ENCODE measurements at regions not wholly inside any gene's neighbourhood (a gene's known extent, or its start where the extent isn't known, plus 50 kb on each side); places are given as distances from the start of the nearest gene placed in this dataset.

- H3K36me3 ChIP-seq (ENCODE audit: control insufficient read depth in 4 of 4, insufficient read depth in 3 of 4, low read depth in 1 of 4, low read length in 3 of 4) = no peaks in the 10 kb centered on the region
- H3K27ac ChIP-seq (ENCODE audit: low read depth in 1 of 2, low read length in 2 of 2) = no peak overlapping the region
- H3K9ac ChIP-seq (ENCODE audit: low read depth in 1 of 2, low read length in 2 of 2) = no peak overlapping the region
- no peaks in the 10 kb centered on the region for H3K4me1 ChIP-seq (ENCODE audit: control insufficient read depth in 4 of 4, insufficient read depth in 4 of 4, low read length in 3 of 4)
- no peak overlapping the region for H3K4me3 ChIP-seq (ENCODE audit: low read depth in 1 of 3, low read length in 3 of 3)
- no peak for TF ChIP-seq HNF4G (IDR thresholded peaks at IDR 0.05)
- TF ChIP-seq GABPA (IDR thresholded peaks at IDR 0.05 in 1 of 2, conservative IDR thresholded peaks at IDR 0.05 in 1 of 2) = no peak
- no peak for TF ChIP-seq RXRA (IDR thresholded peaks at IDR 0.05)
- no peak for TF ChIP-seq TAF1 (conservative IDR thresholded peaks at IDR 0.05)
- TF ChIP-seq SP1 (IDR thresholded peaks at IDR 0.05) = no peak
- TF ChIP-seq EGR1 (IDR thresholded peaks at IDR 0.05; ENCODE audit: low read depth in 2 of 2) = no peak
- no peak for TF ChIP-seq MAX (IDR thresholded peaks at IDR 0.05)
- no peak for TF ChIP-seq HNF4A (conservative IDR thresholded peaks at IDR 0.05)
- TF ChIP-seq FOXA1 (IDR thresholded peaks at IDR 0.05) = no peak
- H3K27me3 ChIP-seq (ENCODE audit: control insufficient read depth in 4 of 4, insufficient read depth in 4 of 4, low read length in 3 of 4) = peaks cover 0 to 6% (median 2%) of the 10 kb centered on the region in 4 donors
- no peaks in the 10 kb centered on the region for H3K9me3 ChIP-seq (ENCODE audit: control insufficient read depth in 4 of 4, low read length in 3 of 4)
- DNase-seq (ENCODE audit: low spot score) = no peak
- 46% methylated on average over 1 of the region's 1 CpG for WGBS
Observed at GRCh38 chr11:112718483-112718882, 242.7 kb upstream of the NCAM1 start.

- Histone ChIP-seq H3K9me3 (ENCODE audit: control insufficient read depth in 4 of 4, low read length in 3 of 4) (no peaks in the 10 kb centered on the region), H3K27me3 (ENCODE audit: control insufficient read depth in 4 of 4, insufficient read depth in 4 of 4, low read length in 3 of 4) (peaks cover 0 to 6% (median 2%) of the 10 kb centered on the region in 4 donors), H3K9ac (ENCODE audit: low read depth in 1 of 2, low read length in 2 of 2) (no peak overlapping the region), H3K4me1 (ENCODE audit: control insufficient read depth in 4 of 4, insufficient read depth in 4 of 4, low read length in 3 of 4) (no peaks in the 10 kb centered on the region), H3K27ac (ENCODE audit: low read depth in 1 of 2, low read length in 2 of 2) (no peak overlapping the region), H3K4me3 (ENCODE audit: low read depth in 1 of 3, low read length in 3 of 3) (no peak overlapping the region), H3K36me3 (ENCODE audit: control insufficient read depth in 4 of 4, insufficient read depth in 3 of 4, low read depth in 1 of 4, low read length in 3 of 4) (no peaks in the 10 kb centered on the region)
- WGBS = 76% methylated on average over 11 of the region's 11 CpGs
- DNase-seq (ENCODE audit: low spot score) = no peak
- TF ChIP-seq FOXA2 (IDR thresholded peaks at IDR 0.05) = no peak
- TF ChIP-seq TAF1 (conservative IDR thresholded peaks at IDR 0.05) = no peak
- no peak for TF ChIP-seq RXRA (IDR thresholded peaks at IDR 0.05)
- no peak for TF ChIP-seq ZBTB33 (IDR thresholded peaks at IDR 0.05)
- TF ChIP-seq HNF4G (IDR thresholded peaks at IDR 0.05) = no peak
- no peak for TF ChIP-seq MAX (IDR thresholded peaks at IDR 0.05)
- TF ChIP-seq HNF4A (conservative IDR thresholded peaks at IDR 0.05) = no peak
- no peak for TF ChIP-seq ATF3 (IDR thresholded peaks at IDR 0.05)
- TF ChIP-seq CTCF (IDR thresholded peaks at IDR 0.05; ENCODE audit: low read depth, low read length, missing input control) = no peak
- no peak for TF ChIP-seq FOXA1 (IDR thresholded peaks at IDR 0.05)
Observed at GRCh38 chr11:112719736-112720525, 241.3 kb upstream of the NCAM1 start.

All from liver (tissue), 8 donors.